GM18508 (cell line): ENCODE measurements at regions not wholly inside any gene's neighbourhood (a gene's known extent, or its start where the extent isn't known, plus 50 kb on each side); places are given as distances from the start of the nearest gene placed in this dataset.

Experiments
- ATAC-seq: cut with Tn5 transposase; IDR thresholded peaks from one replicate; pipeline ENCODE4 v1.9.1; 2021; ENCODE audit warnings: moderate number of reproducible peaks; ENCODE audit not compliant: insufficient read depth, unreplicated experiment

DNA sequence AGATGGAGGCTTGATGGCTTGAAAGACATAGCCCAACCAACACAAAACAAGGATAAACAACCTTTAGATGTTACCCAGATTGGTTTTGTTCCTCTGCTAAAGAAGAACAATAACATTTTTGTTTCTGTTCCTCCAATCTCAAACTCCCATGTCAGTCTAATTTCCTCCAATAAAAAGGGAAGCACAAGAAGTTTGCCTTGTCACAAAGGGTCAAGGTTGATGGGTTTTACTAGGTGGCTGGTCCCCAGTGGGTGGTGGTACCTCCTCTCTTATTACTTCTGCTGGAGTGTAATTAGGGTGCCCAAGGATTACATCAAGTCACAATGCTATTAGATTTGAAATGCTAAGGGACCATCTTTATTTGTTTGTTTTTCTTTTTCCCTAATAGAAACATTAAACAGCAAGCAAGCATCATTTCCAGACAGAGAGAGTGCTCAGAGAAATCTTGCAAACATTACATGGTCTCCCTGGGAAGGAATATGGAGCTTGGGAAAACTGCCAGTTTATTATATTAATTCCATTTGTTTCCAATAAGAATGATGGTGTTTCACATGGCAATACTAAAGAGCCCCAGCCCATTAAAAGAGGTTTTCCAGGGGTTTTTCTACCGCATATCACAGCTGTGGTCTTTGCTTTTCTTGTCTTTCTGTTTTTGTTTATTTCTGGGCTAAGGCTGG is 78.3 kb upstream of the AOAH start:
- no peak for ATAC-seq

DNA sequence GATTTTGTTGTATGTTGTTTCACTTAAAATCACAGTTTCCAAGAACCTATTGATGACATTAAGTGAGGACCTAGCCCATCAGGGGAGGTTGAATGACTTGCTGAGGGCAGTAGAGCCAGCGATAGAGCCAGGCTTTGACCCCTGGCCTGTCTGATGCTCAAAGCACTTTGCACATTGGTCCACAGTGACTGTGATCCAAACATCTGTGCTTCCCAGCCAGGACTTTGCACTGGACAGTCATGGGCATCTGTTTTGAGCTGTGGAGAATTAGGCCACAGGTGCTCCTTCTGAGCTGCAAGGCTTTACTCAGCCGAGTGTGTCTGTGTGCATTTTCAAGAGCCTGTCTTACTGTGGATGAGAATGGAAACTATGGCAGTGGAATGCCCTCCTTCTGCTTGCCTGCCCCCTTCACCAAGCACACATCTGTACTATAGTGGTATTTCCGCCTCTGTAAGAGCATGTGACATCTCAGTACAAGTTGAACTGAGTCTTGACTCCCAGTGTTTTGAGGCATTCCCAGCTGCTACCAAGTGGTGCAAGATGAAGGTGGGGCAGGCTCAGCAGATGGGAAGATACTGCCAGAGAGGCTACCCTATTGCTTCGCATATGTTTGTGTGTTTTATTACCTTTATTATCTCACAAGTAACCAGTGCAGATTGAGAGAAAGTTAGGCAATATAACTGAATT is 72.7 kb upstream of the AOAH start:
- ATAC-seq: no peak

DNA sequence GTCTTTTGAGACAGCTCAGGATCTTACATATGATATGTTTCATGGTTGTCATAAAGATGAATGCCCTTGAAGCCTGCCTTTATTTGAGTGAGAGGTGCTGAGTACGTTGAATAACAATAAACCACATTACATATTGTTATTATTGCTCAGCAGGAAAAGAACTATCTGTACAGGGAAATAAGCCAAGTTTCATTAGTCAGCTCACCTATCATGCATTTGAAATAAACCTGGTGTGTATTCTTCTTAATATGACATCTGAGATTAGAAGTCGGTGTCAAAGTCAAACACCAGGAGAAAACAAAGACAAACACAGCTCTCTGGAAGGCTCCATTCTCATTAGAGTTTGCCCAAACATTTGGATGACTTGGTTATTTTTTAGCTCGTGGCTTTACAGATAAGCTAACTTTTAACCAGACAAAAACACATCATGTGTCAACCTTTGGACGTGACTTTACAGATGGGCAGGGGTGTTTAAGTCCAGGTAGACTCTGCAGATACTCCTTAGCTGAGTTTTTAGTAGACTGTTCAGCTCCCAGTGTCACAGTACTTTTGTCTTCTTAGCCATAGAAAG is 71.2 kb upstream of the AOAH start:
- no peak for ATAC-seq

DNA sequence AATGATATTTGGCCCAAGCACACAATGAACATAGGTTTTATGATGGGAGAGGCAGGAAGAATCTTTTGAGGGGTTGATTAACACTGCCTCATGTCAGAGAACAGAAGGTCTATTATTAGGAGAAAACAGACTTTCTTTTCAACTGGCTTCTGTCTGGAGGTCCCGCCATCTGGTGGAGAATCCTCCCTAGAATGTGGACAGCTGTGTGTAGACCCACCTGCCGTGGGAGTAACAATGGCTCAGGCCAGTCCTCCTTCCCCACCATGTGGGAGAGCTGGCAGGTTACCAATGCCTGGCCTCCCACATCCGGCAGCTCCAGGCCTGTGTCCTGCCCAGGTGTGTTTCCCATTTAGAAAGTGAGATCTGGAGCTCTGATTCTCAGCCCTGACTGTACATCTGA is 70.4 kb upstream of the AOAH start:
- no peak for ATAC-seq

DNA sequence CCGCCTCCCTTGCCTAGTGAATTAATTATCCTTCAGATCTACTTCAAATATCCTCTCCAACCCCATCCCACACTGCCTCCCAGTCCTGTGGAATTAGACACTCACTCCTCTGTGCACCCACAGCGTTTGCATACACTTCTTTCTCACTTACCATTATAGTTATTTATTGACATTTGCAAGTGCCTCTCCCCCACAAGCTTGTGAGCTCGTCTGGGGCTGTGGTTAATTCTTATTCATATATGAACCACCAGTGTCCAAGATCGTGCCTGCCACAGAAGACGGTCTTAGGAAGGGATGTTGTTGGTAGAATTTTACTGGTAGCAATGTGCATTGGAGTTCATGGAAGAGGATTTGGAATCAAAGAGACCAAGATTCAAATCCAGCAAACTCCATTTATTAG is 68.1 kb upstream of the AOAH start:
- ATAC-seq: no peak

DNA sequence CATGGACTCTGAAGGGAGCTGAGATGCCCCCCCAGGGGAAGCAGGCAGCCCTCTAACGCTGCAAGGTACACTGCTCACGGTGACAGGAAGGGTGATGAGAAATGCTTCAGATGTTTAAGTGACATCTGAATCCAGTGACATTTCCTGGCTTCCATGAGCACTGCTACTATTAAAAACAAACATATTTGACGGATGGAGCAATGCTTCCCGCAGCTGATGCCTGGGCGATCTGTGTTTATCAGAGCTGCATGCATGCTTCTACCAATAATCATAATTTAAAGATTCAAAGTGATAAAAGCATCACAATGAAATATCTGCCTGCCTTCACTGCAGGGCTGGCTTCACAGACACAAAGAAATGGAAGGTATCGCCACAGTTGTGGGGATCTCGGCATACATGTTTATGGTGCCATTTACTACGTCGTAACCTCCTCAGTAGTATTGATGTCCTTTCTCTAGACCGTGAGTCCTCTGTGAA is 66.1 kb upstream of the AOAH start:
- ATAC-seq: no peak

DNA sequence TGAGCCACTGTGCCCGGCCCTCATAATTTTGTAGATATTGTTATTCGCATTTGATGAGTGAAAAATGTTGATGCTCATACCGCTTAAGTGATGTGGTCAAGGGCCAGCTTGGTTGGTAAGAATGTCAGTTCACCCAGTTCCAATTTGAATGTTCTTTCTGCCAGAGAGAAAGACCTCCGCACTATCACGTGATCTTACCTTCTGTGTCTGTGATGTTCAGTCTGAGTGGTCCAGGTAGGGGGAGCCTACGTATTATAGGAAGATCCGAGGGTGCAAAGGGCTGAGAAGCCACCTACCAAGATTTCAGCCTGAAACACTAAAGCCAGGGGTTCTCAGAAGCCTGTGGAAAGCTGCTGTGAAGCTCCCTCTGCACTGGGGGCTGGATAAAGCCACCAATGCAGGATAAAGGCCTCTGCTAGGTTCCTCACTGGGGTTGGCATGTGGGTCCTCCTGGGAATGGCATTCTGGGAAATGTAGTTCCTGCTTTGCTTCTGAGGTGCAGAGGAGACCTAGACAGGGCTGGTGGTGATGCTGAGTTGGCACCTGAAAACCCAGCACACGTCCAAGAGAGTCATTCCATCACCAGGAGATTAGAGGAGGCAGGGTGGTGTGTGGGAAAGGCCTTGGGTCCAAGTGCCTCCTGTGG is 64.7 kb upstream of the AOAH start:
- ATAC-seq: no peak

DNA sequence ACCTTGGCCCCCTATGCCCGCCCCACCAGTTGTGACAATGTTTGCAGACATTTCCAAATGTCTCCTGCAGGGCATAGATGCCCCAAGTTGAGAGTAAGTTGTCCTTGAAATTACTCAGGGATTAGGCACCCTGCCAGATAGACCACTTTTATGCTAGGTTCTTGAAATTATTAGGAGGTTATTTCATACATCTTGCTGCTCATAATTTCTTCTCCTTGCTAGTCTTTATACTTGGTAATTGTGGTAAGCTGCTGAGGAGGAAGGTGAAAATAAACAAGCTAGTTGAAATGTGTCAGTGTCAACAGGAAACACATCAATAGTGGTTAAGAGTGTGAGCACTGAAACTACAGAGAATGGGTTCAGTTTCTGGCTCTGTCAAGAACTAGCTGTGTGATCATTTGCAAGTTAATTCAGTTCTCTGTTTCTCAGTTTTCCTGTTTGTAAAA is 63.7 kb upstream of the AOAH start:
- ATAC-seq: no peak

DNA sequence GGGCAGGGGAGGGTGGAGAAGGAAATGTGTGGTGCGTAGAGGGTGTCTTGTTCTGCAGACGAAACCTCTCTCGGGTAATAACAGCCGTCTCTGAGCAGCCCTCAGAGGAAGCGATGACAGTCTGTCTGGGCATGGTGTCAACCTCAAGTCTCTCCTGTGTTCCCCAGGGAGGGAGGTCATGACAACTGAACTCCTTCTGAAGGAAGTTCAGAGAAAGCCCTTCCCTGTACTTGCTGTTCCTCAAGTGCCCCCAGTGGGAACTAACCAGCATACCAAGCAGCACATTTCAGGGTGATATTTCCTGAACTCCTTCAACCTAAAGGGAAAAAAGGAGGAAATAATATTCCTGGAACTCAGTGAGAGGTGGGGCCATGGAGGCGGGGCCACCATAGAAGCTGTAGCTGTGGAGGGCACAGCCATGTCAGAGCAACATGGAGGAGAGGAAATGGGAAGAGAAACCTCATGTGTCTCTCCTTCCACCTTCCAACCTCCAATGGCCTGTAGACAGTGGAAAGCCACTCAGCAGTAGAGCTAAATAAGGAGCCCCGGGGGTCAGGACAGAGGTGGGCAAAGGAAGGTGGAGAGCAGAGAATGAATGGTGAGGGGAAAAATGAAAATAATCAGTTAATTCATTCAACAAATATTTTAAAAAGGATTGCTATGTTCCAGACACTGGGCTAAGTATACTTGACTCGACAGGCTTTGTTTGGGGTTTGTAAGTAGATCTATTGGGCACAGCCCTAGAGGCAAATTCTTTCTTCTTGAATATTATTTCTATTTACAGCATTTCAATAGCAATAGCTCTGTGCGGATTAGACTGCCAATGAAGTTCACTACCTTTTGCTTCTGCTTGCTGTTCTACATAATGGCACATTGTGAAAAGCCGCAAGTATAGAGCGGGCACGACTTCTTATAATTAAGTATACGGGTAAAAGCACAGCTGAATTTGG is 61.0 kb upstream of the AOAH start:
- ATAC-seq: peak; percentile 93

DNA sequence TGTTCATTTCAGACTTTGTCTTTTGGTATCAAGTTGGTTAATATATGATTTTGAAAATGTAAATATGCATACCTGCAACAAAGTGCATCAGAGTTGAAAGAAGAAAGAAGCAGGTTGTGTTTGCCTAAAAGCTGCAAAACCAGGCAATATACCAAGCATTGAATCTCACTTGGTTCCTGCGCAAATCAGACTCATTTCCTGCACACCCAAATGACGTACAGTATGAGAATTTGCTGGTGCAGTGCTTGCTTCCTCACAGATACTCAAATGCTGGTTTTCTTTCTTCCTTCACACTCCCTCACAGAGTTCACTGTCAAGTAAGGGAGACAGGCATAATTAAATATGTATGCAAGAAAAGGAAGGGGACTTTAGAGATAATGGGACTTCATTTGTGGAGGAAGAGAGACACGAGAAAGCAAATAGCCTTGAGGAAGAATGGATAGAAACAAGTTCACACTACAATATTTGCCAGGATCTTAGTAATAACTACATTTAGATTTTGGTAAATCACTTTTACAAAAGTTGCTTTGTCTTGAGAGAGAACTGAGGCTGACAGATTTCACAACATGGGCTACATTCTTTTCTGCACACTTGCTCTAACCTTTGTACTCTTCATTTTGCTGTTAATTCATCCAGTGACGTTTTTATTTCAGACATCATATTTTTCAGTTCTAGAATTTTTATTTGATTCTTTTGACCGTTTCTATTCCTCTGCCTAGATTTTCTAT is 56.9 kb upstream of the AOAH start:
- no peak for ATAC-seq

DNA sequence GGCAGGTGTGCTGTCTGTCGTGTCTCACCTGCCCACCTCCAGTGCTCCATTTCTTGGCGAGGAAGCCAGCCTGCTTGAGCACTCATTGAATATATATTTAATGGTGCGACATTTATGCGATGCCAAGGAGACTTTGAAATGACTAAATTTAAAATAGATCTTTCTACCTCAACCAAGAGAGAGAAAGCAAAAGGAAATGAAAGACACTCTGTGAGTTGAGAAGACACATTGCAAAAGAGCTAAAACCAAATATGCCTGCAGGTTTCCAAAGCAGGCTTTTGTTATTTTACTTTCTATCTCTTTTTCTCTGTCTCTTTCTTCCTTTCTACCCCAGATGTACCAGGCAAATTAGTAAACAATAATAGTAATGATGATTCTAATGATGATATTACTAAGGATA is 53.6 kb upstream of the AOAH start:
- ATAC-seq: no peak

DNA sequence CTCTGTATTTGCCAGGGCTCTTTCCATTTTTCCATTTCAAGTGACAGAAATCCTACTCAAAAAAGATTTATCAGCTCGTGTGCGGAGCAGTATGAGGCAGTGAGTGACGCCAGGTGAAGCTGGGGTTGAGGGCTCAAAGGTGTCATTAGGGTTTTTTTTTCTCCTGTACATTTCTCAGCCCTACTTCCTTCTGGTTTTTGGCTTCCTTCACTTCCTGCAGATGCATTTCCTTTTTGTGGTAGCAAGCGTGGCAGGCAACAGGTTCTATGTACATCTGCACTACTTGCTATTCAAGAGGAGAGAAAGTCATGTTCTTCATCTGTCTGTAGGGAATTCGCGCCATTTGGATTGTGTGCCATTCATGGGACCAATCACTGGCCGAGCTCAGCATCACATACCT is 52.8 kb upstream of the AOAH start:
- no peak for ATAC-seq

DNA sequence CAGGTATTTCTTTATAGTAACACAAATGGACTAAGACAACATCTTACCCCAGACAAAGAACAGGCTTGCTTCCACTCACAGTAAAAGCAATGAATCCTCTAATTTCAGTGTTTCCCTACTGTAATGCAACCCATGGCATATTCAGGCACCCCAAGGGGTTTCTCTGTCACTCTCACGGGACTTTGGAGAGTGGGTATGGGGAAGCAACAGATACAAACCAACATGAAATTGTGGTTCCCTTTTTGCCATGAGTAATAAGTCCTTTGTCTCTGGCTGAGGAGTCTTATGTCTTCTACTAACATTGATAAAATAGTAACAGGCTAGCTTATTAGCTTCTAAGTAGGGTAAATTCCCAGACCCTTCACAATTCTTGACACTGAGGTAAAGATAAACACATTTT is 51.4 kb upstream of the AOAH start:
- no peak for ATAC-seq

DNA sequence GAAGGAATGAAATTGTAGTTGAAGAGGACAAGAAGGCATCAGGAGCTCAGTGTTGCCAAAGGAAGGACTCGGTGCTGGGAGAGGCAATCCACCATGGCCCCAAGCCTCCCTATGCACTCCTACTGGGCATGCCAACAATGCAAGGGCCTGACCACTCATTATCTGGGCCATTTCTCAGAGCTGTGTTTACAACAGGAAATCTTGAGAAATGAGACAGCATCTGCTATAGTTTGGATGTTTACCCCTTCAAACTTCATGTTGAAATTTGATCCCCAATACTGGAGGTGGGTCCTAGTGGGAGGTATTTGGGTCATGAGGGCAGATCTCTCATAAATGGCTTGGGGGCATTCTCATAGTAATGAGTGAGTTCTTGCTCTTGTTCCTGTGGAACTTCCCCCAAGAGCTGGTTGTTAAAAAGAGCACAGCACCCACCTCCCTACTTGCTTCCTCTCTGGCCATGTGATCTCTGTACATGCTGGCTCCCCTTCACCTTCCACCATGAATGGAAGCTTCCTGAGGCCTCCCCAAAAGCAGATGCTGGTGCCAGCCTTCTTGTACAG is 50.8 kb upstream of the AOAH start:
- ATAC-seq: no peak
